Upper lobe of right lung (tissue), 1 donor: ENCODE measurements at regions not wholly inside any gene's neighbourhood (a gene's known extent, or its start where the extent isn't known, plus 50 kb on each side); places are given as distances from the start of the nearest gene placed in this dataset.

Experiments used
- ATAC-seq: fragments of 200-7000 bp; cut with Tn5 transposase; one replicate; pipeline ENCODE4 v1.9.1; 2020; ENCODE audit warnings: mild to moderate bottlenecking, moderate library complexity
- DNase-seq: peaks from one replicate; pipeline ENCODE4 v3.0.0-alpha.2; 2020
- H3K27ac ChIP-seq: fragments of 200-600 bp; one replicate; pipeline ENCODE4 v1.8.0; 2022
- H3K27me3 ChIP-seq: fragments of 200-600 bp; one replicate; pipeline ENCODE4 v1.8.0; 2022; ENCODE audit warnings: mild to moderate bottlenecking
- H3K36me3 ChIP-seq: fragments of 200-600 bp; one replicate; pipeline ENCODE4 v1.8.0; 2022
- H3K4me1 ChIP-seq: fragments of 200-600 bp; one replicate; pipeline ENCODE4 v1.8.0; 2022
- H3K4me3 ChIP-seq: fragments of 200-600 bp; one replicate; pipeline ENCODE4 v1.8.0; 2022; ENCODE audit warnings: mild to moderate bottlenecking
- H3K9me3 ChIP-seq: fragments of 200-600 bp; one replicate; pipeline ENCODE4 v1.8.0; 2022
- CTCF ChIP-seq: fragments of 200-600 bp; IDR thresholded peaks from one replicate; pipeline ENCODE4 v1.8.0; 2022; ENCODE audit warnings: antibody characterized with exemption
- intact Hi-C: fragments of 100-400 bp; cut with DNase I; formaldehyde crosslinking; loops from one replicate; pipeline ENCODE4 v1.11.0; 2022
- donor health status: DM: no; HTN: yes; CAD: no; lungs with severe emphysema.

GRCh38 chr11:10938231-10938630 lies 80.4 kb upstream of the ZBED5 start:
- no peak for TF ChIP-seq CTCF
- Histone ChIP-seq H3K27ac (no peak overlapping the region), H3K4me1 (no peaks in the 10 kb centered on the region), H3K4me3 (no peak overlapping the region), H3K36me3 (no peaks in the 10 kb centered on the region), H3K9me3 (no peaks in the 10 kb centered on the region), H3K27me3 (no peaks in the 10 kb centered on the region)
- intact Hi-C loops, result loop anchor here (10.0 kb wide), 1 partner anchor 87 kb away; no protein-coding TSS in a partner anchor
- no peak for DNase-seq
- ATAC-seq, result no peak

GRCh38 chr11:10937385-10937771 lies 79.5 kb upstream of the ZBED5 start:
- H3K9me3 ChIP-seq, result no peaks in the 10 kb centered on the region
- no peak overlapping the region for H3K4me3 ChIP-seq
- no peaks in the 10 kb centered on the region for H3K36me3 ChIP-seq
- no peak for ATAC-seq
- peaks cover 1% of the 10 kb centered on the region for H3K4me1 ChIP-seq
- intact Hi-C loops, result loop anchor here (10.0 kb wide), 1 partner anchor 87 kb away; no protein-coding TSS in a partner anchor
- TF ChIP-seq CTCF, result no peak
- no peaks in the 10 kb centered on the region for H3K27me3 ChIP-seq
- H3K27ac ChIP-seq, result no peak overlapping the region
- no peak for DNase-seq

GRCh38 chr11:10936626-10937384 lies 79.0 kb upstream of the ZBED5 start:
- Histone ChIP-seq H3K36me3 (no peaks in the 10 kb centered on the region), H3K4me1 (peaks cover 4% of the 10 kb centered on the region), H3K27me3 (no peaks in the 10 kb centered on the region), H3K9me3 (no peaks in the 10 kb centered on the region), H3K4me3 (no peak overlapping the region), H3K27ac (no peak overlapping the region)
- no peak for TF ChIP-seq CTCF
- intact Hi-C loops, result loop anchor here (10.0 kb wide), 1 partner anchor 88 kb away; no protein-coding TSS in a partner anchor
- ATAC-seq (no peak), DNase-seq (no peak)

GRCh38 chr11:10935015-10935559 lies 77.2 kb upstream of the ZBED5 start:
- DNase-seq (no peak), ATAC-seq (no peak)
- no peak for TF ChIP-seq CTCF
- no peaks in the 10 kb centered on the region for H3K27me3 ChIP-seq
- H3K27ac ChIP-seq, result no peak overlapping the region
- H3K9me3 ChIP-seq, result no peaks in the 10 kb centered on the region
- peaks cover 8% of the 10 kb centered on the region for H3K4me1 ChIP-seq
- no peak overlapping the region for H3K4me3 ChIP-seq
- H3K36me3 ChIP-seq, result no peaks in the 10 kb centered on the region
- intact Hi-C loops, result loop anchor here (10.0 kb wide), 1 partner anchor 90 kb away; no protein-coding TSS in a partner anchor

GRCh38 chr11:10934293-10934860 lies 76.5 kb upstream of the ZBED5 start:
- H3K27me3 ChIP-seq, result no peaks in the 10 kb centered on the region
- intact Hi-C loops, result loop anchor here (10.0 kb wide), 1 partner anchor 90 kb away; no protein-coding TSS in a partner anchor
- H3K9me3 ChIP-seq, result no peaks in the 10 kb centered on the region
- no peak for ATAC-seq
- TF ChIP-seq CTCF, result no peak
- peak overlapping the region; percentile 52 for H3K4me3 ChIP-seq
- peaks cover 11% of the 10 kb centered on the region for H3K4me1 ChIP-seq
- peak overlapping the region; percentile 37 for H3K27ac ChIP-seq
- no peak for DNase-seq
- no peaks in the 10 kb centered on the region for H3K36me3 ChIP-seq
